Adrenal gland (tissue), 5 donors: ENCODE measurements at regions not wholly inside any gene's neighbourhood (a gene's known extent, or its start where the extent isn't known, plus 50 kb on each side); places are given as distances from the start of the nearest gene placed in this dataset.

Source experiments
- CTCF ChIP-seq, 6 experiments: fragments of 450-650 bp in 4 of 6; fragments of 200-600 bp in 2 of 6; sonication (generic) in 1 of 6; IDR thresholded peaks; 1 replicate in 5 of 6; 2 replicates in 1 of 6; pipeline versions ENCODE4 v1.5.1 to v1.8.0; 2016 to 2021; ENCODE audit warnings: antibody characterized with exemption in 6 of 6, mild to moderate bottlenecking in 2 of 6, moderate library complexity in 1 of 6
- POLR2A ChIP-seq, 2 donors: fragments of 450-650 bp; IDR thresholded peaks; one replicate each; pipeline ENCODE4 v1.6.1; 2017; ENCODE audit warnings: antibody characterized with exemption in 2 of 2, mild to moderate bottlenecking in 2 of 2, moderate library complexity in 1 of 2
- donor health status: DM: no; HTN: no; CAD: no.

GRCh38 chr4:179292468-179292867, 1850.2 kb upstream of the AGA start:
- no peak for TF ChIP-seq CTCF (IDR thresholded peaks at IDR 0.05)
- no peak for TF ChIP-seq POLR2A (IDR thresholded peaks at IDR 0.05)
